ENCODE measurements at regions not wholly inside any gene's neighbourhood (a gene's known extent, or its start where the extent isn't known, plus 50 kb on each side); places are given as distances from the start of the nearest gene placed in this dataset.

DNA sequence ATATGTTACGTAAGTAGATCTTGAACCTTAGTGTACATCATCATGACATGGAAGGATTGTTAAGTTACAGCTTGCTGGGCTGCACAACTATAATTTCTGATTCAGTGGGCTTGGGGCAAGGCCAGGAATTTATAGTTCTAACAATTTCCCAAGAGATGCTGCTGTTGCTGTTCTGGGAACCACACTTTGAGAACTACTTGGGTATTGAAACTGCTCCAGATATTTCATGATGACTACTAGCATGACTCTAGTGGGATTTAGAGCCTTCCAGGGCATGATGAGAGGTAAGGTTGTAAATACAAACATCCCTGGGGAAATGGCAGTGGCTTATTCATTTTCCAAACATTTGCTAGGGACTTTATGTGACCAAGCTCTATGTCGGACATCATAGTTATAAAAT is 904.8 kb upstream of the SEL1L start:
- no peak for DNase-seq
- Histone ChIP-seq H3K4me2 (ENCODE audit: insufficient read depth, low read length) (no peak overlapping the region), H3K27ac (ENCODE audit: low read length) (no peak overlapping the region), H3K27me3 (ENCODE audit: insufficient read depth, low read length, poor library complexity) (no peaks in the 10 kb centered on the region), H3K4me1 (ENCODE audit: insufficient read depth, low read length) (no peaks in the 10 kb centered on the region), H3K9ac (ENCODE audit: low read depth, low read length) (no peak overlapping the region), H3K9me3 (ENCODE audit: insufficient read depth, low read length, severe bottlenecking) (no peaks in the 10 kb centered on the region), H2AFZ (ENCODE audit: low read depth, low read length) (no peak overlapping the region), H3K36me3 (ENCODE audit: insufficient read depth, low read length) (no peaks in the 10 kb centered on the region), H3K4me3 (ENCODE audit: low read depth in 1 of 2, low read length in 2 of 2) (no peak overlapping the region), H4K20me1 (ENCODE audit: insufficient read depth, low read length) (no peaks in the 10 kb centered on the region), H3K79me2 (ENCODE audit: insufficient read depth, low read length) (no peaks in the 10 kb centered on the region)
- TF ChIP-seq, protein P1, sequence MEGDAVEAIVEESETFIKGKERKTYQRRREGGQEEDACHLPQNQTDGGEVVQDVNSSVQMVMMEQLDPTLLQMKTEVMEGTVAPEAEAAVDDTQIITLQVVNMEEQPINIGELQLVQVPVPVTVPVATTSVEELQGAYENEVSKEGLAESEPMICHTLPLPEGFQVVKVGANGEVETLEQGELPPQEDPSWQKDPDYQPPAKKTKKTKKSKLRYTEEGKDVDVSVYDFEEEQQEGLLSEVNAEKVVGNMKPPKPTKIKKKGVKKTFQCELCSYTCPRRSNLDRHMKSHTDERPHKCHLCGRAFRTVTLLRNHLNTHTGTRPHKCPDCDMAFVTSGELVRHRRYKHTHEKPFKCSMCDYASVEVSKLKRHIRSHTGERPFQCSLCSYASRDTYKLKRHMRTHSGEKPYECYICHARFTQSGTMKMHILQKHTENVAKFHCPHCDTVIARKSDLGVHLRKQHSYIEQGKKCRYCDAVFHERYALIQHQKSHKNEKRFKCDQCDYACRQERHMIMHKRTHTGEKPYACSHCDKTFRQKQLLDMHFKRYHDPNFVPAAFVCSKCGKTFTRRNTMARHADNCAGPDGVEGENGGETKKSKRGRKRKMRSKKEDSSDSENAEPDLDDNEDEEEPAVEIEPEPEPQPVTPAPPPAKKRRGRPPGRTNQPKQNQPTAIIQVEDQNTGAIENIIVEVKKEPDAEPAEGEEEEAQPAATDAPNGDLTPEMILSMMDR (IDR thresholded peaks at IDR 0.05; ENCODE audit: borderline replicate concordance, extremely low read depth, low read length, poor library complexity, severe bottlenecking), result no peak
- no peak for TF ChIP-seq EZH2 (IDR thresholded peaks at IDR 0.05; ENCODE audit: borderline replicate concordance, low read depth, low read length, severe bottlenecking)
- no peak for ATAC-seq (ENCODE audit: insufficient read depth, low read depth)

DNA sequence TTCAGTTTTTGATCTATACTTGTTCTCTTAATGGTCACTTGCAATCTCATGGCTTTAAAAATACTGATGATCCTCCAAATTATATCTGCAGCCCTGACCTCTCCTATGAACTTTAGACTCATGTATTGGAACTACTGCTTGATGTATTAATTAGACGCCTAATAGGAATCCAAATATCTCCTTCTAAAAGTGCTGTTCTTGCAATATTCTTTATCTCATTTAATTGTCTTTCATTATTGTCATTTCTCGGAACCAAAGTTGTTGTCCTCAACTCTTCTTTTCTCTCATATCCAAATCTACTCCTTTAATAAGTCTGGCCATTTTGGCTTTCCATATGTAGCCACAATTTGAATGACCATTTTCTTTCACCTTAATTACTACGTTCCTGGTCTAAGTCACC is 907.6 kb upstream of the SEL1L start:
- H3K27ac ChIP-seq (ENCODE audit: low read length), result no peak overlapping the region
- H3K9ac ChIP-seq (ENCODE audit: low read depth, low read length), result no peak overlapping the region
- no peaks in the 10 kb centered on the region for H3K4me1 ChIP-seq (ENCODE audit: insufficient read depth, low read length)
- ATAC-seq (ENCODE audit: insufficient read depth, low read depth) (no peak), DNase-seq (no peak)
- no peak overlapping the region for H3K4me2 ChIP-seq (ENCODE audit: insufficient read depth, low read length)
- H3K9me3 ChIP-seq (ENCODE audit: insufficient read depth, low read length, severe bottlenecking), result no peaks in the 10 kb centered on the region
- H2AFZ ChIP-seq (ENCODE audit: low read depth, low read length), result no peak overlapping the region
- H3K36me3 ChIP-seq (ENCODE audit: insufficient read depth, low read length), result no peaks in the 10 kb centered on the region
- no peaks in the 10 kb centered on the region for H4K20me1 ChIP-seq (ENCODE audit: insufficient read depth, low read length)
- no peak overlapping the region for H3K4me3 ChIP-seq (ENCODE audit: low read depth in 1 of 2, low read length in 2 of 2)
- TF ChIP-seq, protein P1 (IDR thresholded peaks at IDR 0.05; ENCODE audit: borderline replicate concordance, extremely low read depth, low read length, poor library complexity, severe bottlenecking), result no peak
- TF ChIP-seq EZH2 (IDR thresholded peaks at IDR 0.05; ENCODE audit: borderline replicate concordance, low read depth, low read length, severe bottlenecking), result no peak
- no peaks in the 10 kb centered on the region for H3K27me3 ChIP-seq (ENCODE audit: insufficient read depth, low read length, poor library complexity)
- H3K79me2 ChIP-seq (ENCODE audit: insufficient read depth, low read length), result no peaks in the 10 kb centered on the region

DNA sequence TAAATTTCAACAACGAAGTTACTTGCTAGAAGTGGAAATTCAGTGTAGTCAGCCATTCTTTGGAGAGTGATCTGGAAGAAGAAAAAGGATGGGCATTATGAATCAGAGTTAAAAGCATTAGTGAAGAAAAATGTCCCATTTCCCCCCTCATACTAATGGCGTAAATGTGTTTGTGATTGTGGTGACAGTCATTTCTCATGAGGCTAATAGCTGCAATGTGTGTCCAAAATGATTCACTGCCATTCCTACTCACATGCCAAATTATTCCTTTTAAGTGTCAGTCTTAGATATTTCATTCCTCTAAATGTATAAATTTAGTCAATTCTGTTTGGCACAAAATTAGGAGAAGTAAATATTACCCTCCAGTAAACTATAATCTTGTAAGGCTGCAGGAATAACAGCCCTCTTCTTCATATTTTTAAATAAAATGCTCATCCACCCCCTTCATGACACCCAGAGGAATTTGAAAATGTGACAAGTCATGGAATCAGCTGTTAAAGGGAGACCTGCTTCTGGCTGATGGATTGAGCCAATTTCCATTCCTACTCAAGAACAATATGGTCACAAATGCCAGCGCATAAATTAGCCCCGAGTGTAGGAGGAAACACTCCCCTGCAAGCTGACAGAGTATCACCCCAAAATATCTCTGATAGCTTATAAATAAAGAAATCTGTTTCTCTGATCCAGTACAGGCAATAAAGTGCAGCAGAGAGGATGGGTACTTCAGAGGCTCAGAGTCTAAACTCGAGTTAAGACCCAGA is 912.3 kb upstream of the SEL1L start:
- Histone ChIP-seq H3K36me3 (ENCODE audit: insufficient read depth, low read length) (no peaks in the 10 kb centered on the region), H3K4me2 (ENCODE audit: insufficient read depth, low read length) (no peak overlapping the region), H3K27me3 (ENCODE audit: insufficient read depth, low read length, poor library complexity) (no peaks in the 10 kb centered on the region), H2AFZ (ENCODE audit: low read depth, low read length) (no peak overlapping the region), H3K79me2 (ENCODE audit: insufficient read depth, low read length) (no peaks in the 10 kb centered on the region), H3K4me1 (ENCODE audit: insufficient read depth, low read length) (no peaks in the 10 kb centered on the region), H3K9ac (ENCODE audit: low read depth, low read length) (no peak overlapping the region), H3K4me3 (ENCODE audit: low read depth in 1 of 2, low read length in 2 of 2) (no peak overlapping the region), H4K20me1 (ENCODE audit: insufficient read depth, low read length) (no peaks in the 10 kb centered on the region), H3K9me3 (ENCODE audit: insufficient read depth, low read length, severe bottlenecking) (no peaks in the 10 kb centered on the region), H3K27ac (ENCODE audit: low read length) (no peak overlapping the region)
- no peak for DNase-seq
- TF ChIP-seq EZH2 (IDR thresholded peaks at IDR 0.05; ENCODE audit: borderline replicate concordance, low read depth, low read length, severe bottlenecking), result no peak
- TF ChIP-seq, protein P1 (IDR thresholded peaks at IDR 0.05; ENCODE audit: borderline replicate concordance, extremely low read depth, low read length, poor library complexity, severe bottlenecking), result no peak
- ATAC-seq (ENCODE audit: insufficient read depth, low read depth), result no peak

All from DND-41 (cell line).